Glutamatergic neuron (in vitro differentiated cells): ENCODE measurements at regions not wholly inside any gene's neighbourhood (a gene's known extent, or its start where the extent isn't known, plus 50 kb on each side); places are given as distances from the start of the nearest gene placed in this dataset.

Experiments
- DNase-seq: peaks from one replicate; pipeline ENCODE4 v3.0.0; 2022
- H3K27ac Mint-ChIP-seq: one replicate; pipeline ENCODE4 v1.8.0; 2020; ENCODE audit warnings: mild to moderate bottlenecking, mixed read lengths, inconsistent platforms; ENCODE audit not compliant: unreplicated experiment
- H3K27me3 Mint-ChIP-seq: one replicate; pipeline ENCODE4 v1.8.0; 2020; ENCODE audit warnings: mild to moderate bottlenecking, moderate library complexity, mixed read lengths, inconsistent platforms; ENCODE audit not compliant: unreplicated experiment
- H3K36me3 Mint-ChIP-seq: one replicate; pipeline ENCODE4 v1.8.0; 2020; ENCODE audit warnings: mild to moderate bottlenecking, mixed read lengths, inconsistent platforms; ENCODE audit not compliant: unreplicated experiment
- H3K4me1 Mint-ChIP-seq: one replicate; pipeline ENCODE4 v1.8.0; 2020; ENCODE audit warnings: mild to moderate bottlenecking, low read depth, mixed read lengths, inconsistent platforms; ENCODE audit not compliant: unreplicated experiment
- H3K4me3 Mint-ChIP-seq: one replicate; pipeline ENCODE4 v1.8.0; 2020; ENCODE audit warnings: mild to moderate bottlenecking, mixed read lengths, inconsistent platforms; ENCODE audit not compliant: unreplicated experiment
- H3K9me3 Mint-ChIP-seq: one replicate; pipeline ENCODE4 v1.8.0; 2020; ENCODE audit warnings: mild to moderate bottlenecking, moderate library complexity, mixed read lengths, inconsistent platforms; ENCODE audit not compliant: unreplicated experiment
- TF ChIP-seq, protein P1 (sequence below): fragments of 200-600 bp; sonication (generic); IDR thresholded peaks from one replicate; pipeline ENCODE4 v1.5.0; 2021; ENCODE audit not compliant: partially characterized antibody, unreplicated experiment

- Mint-ChIP-seq H3K36me3 (no peaks in the 10 kb centered on the region), H3K27me3 (peaks cover 13% of the 10 kb centered on the region), H3K4me1 (peaks cover 13% of the 10 kb centered on the region), H3K27ac (no peak overlapping the region), H3K9me3 (peaks cover 6% of the 10 kb centered on the region), H3K4me3 (no peak overlapping the region)
- TF ChIP-seq, protein P1, sequence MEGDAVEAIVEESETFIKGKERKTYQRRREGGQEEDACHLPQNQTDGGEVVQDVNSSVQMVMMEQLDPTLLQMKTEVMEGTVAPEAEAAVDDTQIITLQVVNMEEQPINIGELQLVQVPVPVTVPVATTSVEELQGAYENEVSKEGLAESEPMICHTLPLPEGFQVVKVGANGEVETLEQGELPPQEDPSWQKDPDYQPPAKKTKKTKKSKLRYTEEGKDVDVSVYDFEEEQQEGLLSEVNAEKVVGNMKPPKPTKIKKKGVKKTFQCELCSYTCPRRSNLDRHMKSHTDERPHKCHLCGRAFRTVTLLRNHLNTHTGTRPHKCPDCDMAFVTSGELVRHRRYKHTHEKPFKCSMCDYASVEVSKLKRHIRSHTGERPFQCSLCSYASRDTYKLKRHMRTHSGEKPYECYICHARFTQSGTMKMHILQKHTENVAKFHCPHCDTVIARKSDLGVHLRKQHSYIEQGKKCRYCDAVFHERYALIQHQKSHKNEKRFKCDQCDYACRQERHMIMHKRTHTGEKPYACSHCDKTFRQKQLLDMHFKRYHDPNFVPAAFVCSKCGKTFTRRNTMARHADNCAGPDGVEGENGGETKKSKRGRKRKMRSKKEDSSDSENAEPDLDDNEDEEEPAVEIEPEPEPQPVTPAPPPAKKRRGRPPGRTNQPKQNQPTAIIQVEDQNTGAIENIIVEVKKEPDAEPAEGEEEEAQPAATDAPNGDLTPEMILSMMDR, result peak; percentile 97
- DNase-seq, result peak; percentile 88
Measured at GRCh38 chr10:101297901-101298486, 56.0 kb upstream of the BTRC start.

GRCh38 chr10:101299211-101299610 lies 54.8 kb upstream of the BTRC start:
- H3K36me3 Mint-ChIP-seq, result no peaks in the 10 kb centered on the region
- H3K4me3 Mint-ChIP-seq, result no peak overlapping the region
- H3K27me3 Mint-ChIP-seq, result peaks cover 8% of the 10 kb centered on the region
- TF ChIP-seq, protein P1, result no peak
- H3K9me3 Mint-ChIP-seq, result peaks cover 6% of the 10 kb centered on the region
- H3K4me1 Mint-ChIP-seq, result peaks cover 9% of the 10 kb centered on the region
- DNase-seq, result no peak
- no peak overlapping the region for H3K27ac Mint-ChIP-seq

- no peak for DNase-seq
- H3K4me3 Mint-ChIP-seq, result no peak overlapping the region
Measured at GRCh38 chr10:101301111-101301731, 52.7 kb upstream of the BTRC start.

DNA sequence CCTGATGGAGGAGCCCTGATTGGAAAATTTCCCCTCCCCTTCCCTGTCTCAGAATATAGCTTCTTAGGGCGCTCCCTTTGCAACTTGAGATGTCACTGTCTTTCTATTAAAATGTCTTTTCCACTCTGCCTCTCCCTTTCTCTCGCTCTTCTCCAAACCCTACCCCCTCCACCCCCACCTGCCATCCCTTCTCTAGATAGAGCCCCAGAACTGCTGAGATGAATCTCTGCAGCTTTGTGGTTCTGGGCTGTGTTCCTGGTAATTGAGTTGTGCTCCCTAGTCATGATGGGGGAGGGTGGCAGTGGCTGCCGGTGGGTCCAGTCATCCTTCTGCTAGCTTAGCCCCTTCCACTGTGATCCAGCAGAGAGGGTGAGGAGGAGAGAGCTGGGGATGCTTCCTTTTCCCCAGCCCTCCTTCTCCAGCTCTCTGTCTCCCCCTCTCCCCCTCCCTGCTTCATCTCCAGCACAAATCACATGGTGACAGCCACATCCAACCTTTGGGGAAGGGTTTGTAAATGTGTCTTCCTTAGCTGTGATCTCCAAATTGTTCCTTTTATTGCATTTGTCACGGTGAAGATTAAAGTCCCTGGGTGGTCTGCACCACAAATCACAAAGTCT lies 50.8 kb upstream of the BTRC start:
- no peak overlapping the region for H3K4me3 Mint-ChIP-seq
- TF ChIP-seq, protein P1, result no peak
- no peak for DNase-seq
- H3K27me3 Mint-ChIP-seq, result peaks cover 3% of the 10 kb centered on the region
- peaks cover 4% of the 10 kb centered on the region for H3K4me1 Mint-ChIP-seq
- no peaks in the 10 kb centered on the region for H3K9me3 Mint-ChIP-seq
- no peak overlapping the region for H3K27ac Mint-ChIP-seq
- H3K36me3 Mint-ChIP-seq, result no peaks in the 10 kb centered on the region

More at GRCh38 chr10:101301111-101301731, 52.7 kb upstream of the BTRC start:
- H3K27me3 Mint-ChIP-seq, result peaks cover 7% of the 10 kb centered on the region
- H3K36me3 Mint-ChIP-seq, result no peaks in the 10 kb centered on the region
- H3K27ac Mint-ChIP-seq, result no peak overlapping the region
- H3K9me3 Mint-ChIP-seq, result peaks cover 2% of the 10 kb centered on the region
- TF ChIP-seq, protein P1, result no peak
- H3K4me1 Mint-ChIP-seq, result peaks cover 7% of the 10 kb centered on the region
